Keratinocyte (primary cell): ENCODE measurements at regions not wholly inside any gene's neighbourhood (a gene's known extent, or its start where the extent isn't known, plus 50 kb on each side); places are given as distances from the start of the nearest gene placed in this dataset.

Experiments used
- DNase-seq: peaks from one replicate; pipeline ENCODE4 v3.0.0-alpha.2; 2011; ENCODE audit warnings: low read depth, missing footprints, low spot score
- FAIRE-seq: peaks from 2 replicates; lab custom pipeline; 2011; peaks lifted over from hg19 to GRCh38; lab: Jason Lieb, UNC
- H2AFZ ChIP-seq: 2 replicates; pipeline ENCODE4 v1.6.0; 2012; ENCODE audit warnings: low read length, control low read depth, inconsistent platforms; ENCODE audit not compliant: control insufficient read depth
- H3K27ac ChIP-seq: 2 replicates; pipeline ENCODE4 v1.5.1; 2011; ENCODE audit warnings: low read length; ENCODE audit not compliant: control insufficient read depth, insufficient read depth
- H3K27me3 ChIP-seq: 3 replicates; pipeline ENCODE4 v1.6.0; 2011; ENCODE audit warnings: low read length; ENCODE audit not compliant: control insufficient read depth, insufficient read depth; ENCODE audit errors: extremely low read depth
- H3K36me3 ChIP-seq, 2 experiments: 2 replicates in 1 of 2; 3 replicates in 1 of 2; pipeline ENCODE4 v1.5.1; 2011; ENCODE audit warnings: low read length in 2 of 2, mild to moderate bottlenecking in 1 of 2; ENCODE audit not compliant: control insufficient read depth in 2 of 2, insufficient read depth in 2 of 2; ENCODE audit errors: extremely low read depth in 1 of 2
- H3K4me1 ChIP-seq: 3 replicates; pipeline ENCODE4 v1.5.1; 2011; ENCODE audit warnings: low read length; ENCODE audit not compliant: control insufficient read depth, insufficient read depth; ENCODE audit errors: extremely low read depth
- H3K4me2 ChIP-seq: 3 replicates; pipeline ENCODE4 v1.6.0; 2011; ENCODE audit warnings: low read depth, low read length; ENCODE audit not compliant: control insufficient read depth, insufficient read depth; ENCODE audit errors: extremely low read depth
- H3K4me3 ChIP-seq, 3 experiments: fragments of 200-600 bp in 1 of 3; sonication (generic) in 1 of 3; 2 replicates in 2 of 3; 3 replicates in 1 of 3; pipeline ENCODE4 v1.5.1; 2011 to 2016; ENCODE audit warnings: low read length in 3 of 3, mild to moderate bottlenecking in 3 of 3, control low read depth in 2 of 3, inconsistent platforms in 1 of 3, low read depth in 1 of 3, mixed read lengths in 1 of 3, mixed run types in 1 of 3, moderate library complexity in 1 of 3; ENCODE audit not compliant: control insufficient read depth in 2 of 3, insufficient read depth in 2 of 3; ENCODE audit errors: extremely low read depth in 1 of 3
- H3K79me2 ChIP-seq: 2 replicates; pipeline ENCODE4 v1.6.0; 2012; ENCODE audit warnings: low read length; ENCODE audit not compliant: control insufficient read depth, insufficient read depth
- H3K9ac ChIP-seq: 3 replicates; pipeline ENCODE4 v1.6.0; 2011; ENCODE audit warnings: low read length; ENCODE audit not compliant: control insufficient read depth, insufficient read depth; ENCODE audit errors: extremely low read depth
- H3K9me1 ChIP-seq: 3 replicates; pipeline ENCODE4 v1.6.0; 2011; ENCODE audit warnings: low read length; ENCODE audit not compliant: control insufficient read depth, insufficient read depth; ENCODE audit errors: extremely low read depth
- H3K9me3 ChIP-seq: 2 replicates; pipeline ENCODE4 v1.5.1; 2012; ENCODE audit warnings: low read depth, low read length; ENCODE audit not compliant: control insufficient read depth
- H4K20me1 ChIP-seq: 3 replicates; pipeline ENCODE4 v1.6.0; 2011; ENCODE audit warnings: low read length; ENCODE audit not compliant: control insufficient read depth, insufficient read depth; ENCODE audit errors: extremely low read depth
- EZH2 ChIP-seq: IDR thresholded peaks from one replicate; pipeline ENCODE4 v1.6.1; 2012; ENCODE audit warnings: inconsistent platforms, mild to moderate bottlenecking, low read length, moderate library complexity
- dilution Hi-C: fragments of 300-500 bp; cut with MboI; formaldehyde crosslinking; loops from one replicate; pipeline ENCODE4 v1.7.0; 2020; ENCODE audit warnings: low sequenced_read_pairs; ENCODE audit not compliant: extremely low pct_ligation_motif_present
- TF ChIP-seq, protein P1 (sequence below), 3 experiments: IDR thresholded peaks in 1 of 3; conservative IDR thresholded peaks in 1 of 3; optimal IDR thresholded peaks in 1 of 3; 2 replicates in 2 of 3; 3 replicates in 1 of 3; pipeline versions ENCODE3 to v1.5.1; 2011; ENCODE audit warnings: low read length in 3 of 3, mild to moderate bottlenecking in 3 of 3, moderate library complexity in 2 of 3, control low read depth in 1 of 3, inconsistent platforms in 1 of 3; ENCODE audit not compliant: insufficient read depth in 2 of 3; ENCODE audit errors: extremely low read depth in 1 of 3

GRCh38 chr5:2877522-2877921 is 126.0 kb upstream of the IRX2 start:
- TF ChIP-seq, protein P1, sequence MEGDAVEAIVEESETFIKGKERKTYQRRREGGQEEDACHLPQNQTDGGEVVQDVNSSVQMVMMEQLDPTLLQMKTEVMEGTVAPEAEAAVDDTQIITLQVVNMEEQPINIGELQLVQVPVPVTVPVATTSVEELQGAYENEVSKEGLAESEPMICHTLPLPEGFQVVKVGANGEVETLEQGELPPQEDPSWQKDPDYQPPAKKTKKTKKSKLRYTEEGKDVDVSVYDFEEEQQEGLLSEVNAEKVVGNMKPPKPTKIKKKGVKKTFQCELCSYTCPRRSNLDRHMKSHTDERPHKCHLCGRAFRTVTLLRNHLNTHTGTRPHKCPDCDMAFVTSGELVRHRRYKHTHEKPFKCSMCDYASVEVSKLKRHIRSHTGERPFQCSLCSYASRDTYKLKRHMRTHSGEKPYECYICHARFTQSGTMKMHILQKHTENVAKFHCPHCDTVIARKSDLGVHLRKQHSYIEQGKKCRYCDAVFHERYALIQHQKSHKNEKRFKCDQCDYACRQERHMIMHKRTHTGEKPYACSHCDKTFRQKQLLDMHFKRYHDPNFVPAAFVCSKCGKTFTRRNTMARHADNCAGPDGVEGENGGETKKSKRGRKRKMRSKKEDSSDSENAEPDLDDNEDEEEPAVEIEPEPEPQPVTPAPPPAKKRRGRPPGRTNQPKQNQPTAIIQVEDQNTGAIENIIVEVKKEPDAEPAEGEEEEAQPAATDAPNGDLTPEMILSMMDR (optimal IDR thresholded peaks at IDR 0.05 in 1 of 3, IDR thresholded peaks at IDR 0.05 in 1 of 3, conservative IDR thresholded peaks at IDR 0.05 in 1 of 3; ENCODE audit: extremely low read depth in 1 of 3, insufficient read depth in 2 of 3, low read length in 3 of 3), result no peak
- no peak for TF ChIP-seq EZH2
- Histone ChIP-seq H3K79me2 (no peaks in the 10 kb centered on the region), H3K36me3 (no peaks in the 10 kb centered on the region), H3K9ac (no peak overlapping the region), H3K27me3 (no peaks in the 10 kb centered on the region), H2AFZ (no peak overlapping the region), H3K4me1 (no peaks in the 10 kb centered on the region), H3K4me2 (no peak overlapping the region), H3K9me1 (no peaks in the 10 kb centered on the region), H3K4me3 (no peak overlapping the region), H4K20me1 (no peaks in the 10 kb centered on the region), H3K9me3 (no peaks in the 10 kb centered on the region), H3K27ac (no peak overlapping the region)
- dilution Hi-C loops, result no loop called here
- FAIRE-seq, result no peak
- no peak for DNase-seq

- Histone ChIP-seq H3K36me3 (no peaks in the 10 kb centered on the region), H3K27me3 (no peaks in the 10 kb centered on the region), H3K4me3 (no peak overlapping the region), H3K4me2 (no peak overlapping the region), H3K27ac (no peak overlapping the region), H4K20me1 (no peaks in the 10 kb centered on the region), H3K9ac (no peak overlapping the region), H3K79me2 (no peaks in the 10 kb centered on the region), H2AFZ (no peak overlapping the region), H3K9me1 (no peaks in the 10 kb centered on the region), H3K9me3 (no peaks in the 10 kb centered on the region), H3K4me1 (no peaks in the 10 kb centered on the region)
- no peak for TF ChIP-seq EZH2
- TF ChIP-seq, protein P1 (optimal IDR thresholded peaks at IDR 0.05 in 1 of 3, IDR thresholded peaks at IDR 0.05 in 1 of 3, conservative IDR thresholded peaks at IDR 0.05 in 1 of 3; ENCODE audit: extremely low read depth in 1 of 3, insufficient read depth in 2 of 3, low read length in 3 of 3), result no peak
- FAIRE-seq, result no peak
- dilution Hi-C loops, result no loop called here
- DNase-seq, result no peak
Measured at GRCh38 chr5:2876183-2876582, 124.7 kb upstream of the IRX2 start.
